Upper lobe of left lung (tissue), 4 donors: ENCODE measurements at regions not wholly inside any gene's neighbourhood (a gene's known extent, or its start where the extent isn't known, plus 50 kb on each side); places are given as distances from the start of the nearest gene placed in this dataset.

Experiments used
- CTCF ChIP-seq, 6 experiments: fragments of 450-650 bp in 4 of 6; fragments of 200-600 bp in 2 of 6; sonication (generic) in 2 of 6; IDR thresholded peaks; one replicate each; pipeline ENCODE4 v1.5.1; 2016 to 2019; ENCODE audit warnings: antibody characterized with exemption in 6 of 6
- POLR2A ChIP-seq, 4 donors: fragments of 450-650 bp; IDR thresholded peaks; one replicate each; pipeline ENCODE4 v1.5.1; 2016 to 2017; ENCODE audit warnings: antibody characterized with exemption in 4 of 4, mild to moderate bottlenecking in 2 of 4

GRCh38 chr15:62712455-62712839 is 330.1 kb upstream of the TPM1 start:
- TF ChIP-seq CTCF (IDR thresholded peaks at IDR 0.05) (no peak), POLR2A (IDR thresholded peaks at IDR 0.05) (no peak)
